HG02759 (cell line): ENCODE measurements at regions not wholly inside any gene's neighbourhood (a gene's known extent, or its start where the extent isn't known, plus 50 kb on each side); places are given as distances from the start of the nearest gene placed in this dataset.
"Not testable (repeated sequence)": the region's sequence is repeated elsewhere in the genome, so short reads cannot be mapped to it uniquely, and the experiment has no call there.

Experiments used
- ATAC-seq: cut with Tn5 transposase; IDR thresholded peaks from one replicate; pipeline ENCODE4 v1.9.1; 2021; ENCODE audit warnings: mild to moderate bottlenecking, moderate library complexity; ENCODE audit not compliant: unreplicated experiment

DNA sequence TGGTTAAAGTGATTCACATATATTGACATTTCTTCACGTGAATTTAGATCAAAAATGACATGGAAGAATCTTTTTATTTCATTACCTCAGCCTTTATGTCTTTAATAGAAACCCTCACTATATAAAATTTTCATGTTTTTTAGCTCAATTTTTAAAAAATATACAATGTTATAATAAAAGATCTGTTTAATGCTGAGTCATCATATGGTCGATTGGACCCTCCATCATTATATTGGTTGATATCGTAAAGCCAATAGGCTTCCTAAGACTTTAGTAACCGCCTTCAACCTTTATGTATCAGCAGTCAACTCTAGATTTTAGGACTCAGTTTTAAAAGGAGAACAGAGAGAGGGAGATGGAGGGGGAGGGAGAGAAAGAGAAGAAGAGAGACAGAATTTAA, 162.3 kb upstream of the FERD3L start:
- no peak for ATAC-seq

DNA sequence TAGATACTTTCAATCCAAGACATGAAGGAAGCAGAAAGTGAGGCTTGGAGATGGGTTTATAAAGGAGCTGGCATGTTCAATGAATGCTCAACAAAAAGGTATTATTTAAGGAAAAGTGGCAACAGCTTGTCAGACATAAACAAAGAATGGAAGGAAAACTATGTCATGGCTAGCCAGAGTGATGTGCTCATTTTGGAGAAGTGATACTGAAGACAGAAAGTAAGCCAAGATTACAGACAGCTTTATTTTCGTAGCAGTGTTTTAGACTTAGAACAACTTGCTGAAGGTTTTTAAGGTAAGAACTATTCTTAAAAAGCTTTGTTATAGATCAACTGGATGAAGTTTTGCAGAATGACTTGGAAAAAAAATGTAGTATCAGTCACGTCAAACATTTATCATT, 160.5 kb upstream of the FERD3L start:
- peak; percentile 45 for ATAC-seq

DNA sequence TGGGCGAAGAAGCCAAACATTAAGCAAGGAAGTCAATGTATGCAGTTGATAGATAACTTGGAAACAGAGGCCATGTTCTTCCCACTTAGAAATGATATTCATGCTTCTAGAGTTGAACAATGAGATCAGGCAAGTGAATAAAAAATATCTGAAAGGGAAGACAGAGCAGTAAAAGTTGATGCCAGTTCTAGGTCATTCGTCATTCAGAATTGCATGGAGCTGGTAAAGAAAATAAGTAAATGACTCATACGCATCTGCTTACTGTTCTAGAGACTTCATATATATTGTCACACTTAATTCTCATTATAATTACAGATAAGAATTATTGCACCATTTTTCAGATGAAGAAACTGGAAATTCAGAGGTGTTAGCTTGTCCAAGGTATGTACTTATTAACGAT, 158.9 kb upstream of the FERD3L start:
- ATAC-seq = no peak

DNA sequence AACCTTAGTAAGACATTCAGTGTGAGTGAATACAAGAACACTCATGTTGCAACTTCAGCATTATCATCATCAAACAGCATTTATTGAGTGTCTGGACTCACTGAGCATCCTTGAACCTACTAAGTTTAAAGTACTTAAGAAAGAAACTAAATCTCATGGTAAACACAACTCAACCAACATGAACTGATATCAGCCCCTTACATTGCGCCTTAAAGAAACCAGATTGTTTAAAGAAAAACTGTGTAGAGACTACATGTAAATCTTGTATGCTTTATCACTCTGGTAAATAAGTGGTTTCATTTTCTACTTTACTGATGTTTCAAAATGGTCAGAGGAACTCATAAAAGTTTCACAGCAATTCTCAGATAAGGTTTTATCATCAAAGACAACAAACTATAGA, 157.5 kb upstream of the FERD3L start:
- no peak for ATAC-seq

DNA sequence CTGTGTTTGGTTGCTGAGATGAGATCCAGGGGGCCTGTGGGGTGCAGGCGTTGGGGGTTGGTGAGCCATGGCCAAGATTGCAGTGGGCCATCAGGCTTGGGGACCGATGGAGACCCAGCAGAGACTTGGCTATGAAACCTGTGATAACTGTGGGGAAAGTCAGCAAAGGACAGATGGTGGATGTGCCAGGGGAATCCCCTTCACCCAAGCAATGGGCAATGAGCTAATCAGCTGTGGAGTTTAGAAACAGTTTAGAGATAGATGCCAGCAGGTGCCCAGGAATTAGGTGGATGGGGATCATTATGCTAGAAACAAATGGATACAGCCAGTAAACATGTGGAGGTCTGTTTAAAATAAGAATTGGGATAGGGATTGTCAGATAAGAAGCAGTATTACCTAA, 151.4 kb upstream of the FERD3L start:
- no peak for ATAC-seq

DNA sequence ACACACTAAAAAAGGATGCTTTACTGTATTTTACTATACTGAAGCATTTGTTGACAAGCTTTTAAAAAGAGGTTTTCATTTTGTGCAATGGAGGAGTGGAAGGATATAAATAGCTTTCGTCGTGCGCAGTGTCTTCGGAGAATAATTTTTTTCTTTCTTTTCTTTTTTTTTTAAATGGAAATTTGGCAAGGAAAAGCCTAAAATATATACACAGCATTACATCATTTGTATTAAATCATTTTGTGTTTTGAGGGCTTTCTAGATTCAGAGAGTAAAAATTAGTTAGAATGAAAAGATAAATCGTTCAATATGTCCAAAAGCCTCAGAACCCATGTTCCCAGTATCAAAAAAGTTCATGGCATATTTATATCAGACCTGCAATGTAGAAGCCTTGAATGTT, 150.2 kb upstream of the FERD3L start:
- ATAC-seq = no peak

DNA sequence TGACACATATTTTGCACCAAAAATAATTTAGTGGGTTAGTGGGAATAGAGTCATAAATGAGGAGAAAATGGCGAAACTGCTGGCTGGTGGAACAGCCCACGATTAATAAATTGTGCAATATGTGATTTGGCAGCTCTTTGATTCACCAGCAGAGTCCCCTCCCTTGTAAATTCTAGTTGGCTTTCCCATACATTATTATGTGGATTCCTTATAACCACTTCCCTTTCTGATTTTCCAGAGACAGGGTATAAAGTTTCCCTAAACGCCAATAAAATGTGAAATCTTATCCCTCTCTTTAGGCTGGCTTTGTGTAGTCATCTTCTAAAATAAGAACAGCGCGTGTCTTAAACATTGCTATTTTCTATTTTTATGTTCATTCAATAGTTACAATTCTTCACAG, 149.4 kb upstream of the FERD3L start:
- ATAC-seq = no peak

DNA sequence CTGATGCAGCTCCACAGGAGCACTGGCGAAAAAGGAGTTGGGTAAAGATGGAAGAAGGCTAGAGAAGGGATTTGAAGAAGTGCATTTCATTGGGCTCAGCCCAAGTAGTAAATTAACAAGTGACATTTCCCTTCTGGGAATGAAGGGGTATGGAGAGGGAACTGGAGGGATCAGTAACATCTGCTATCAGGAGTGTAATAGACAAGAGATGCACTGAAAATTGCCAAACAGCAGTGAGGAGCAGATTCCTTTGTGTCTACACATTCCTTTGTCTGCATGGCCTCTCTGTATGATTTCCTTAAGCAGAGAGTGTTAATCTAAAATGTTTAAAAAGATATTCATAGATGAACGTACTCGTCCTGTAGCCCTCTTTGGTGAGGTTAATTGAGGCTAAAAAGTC, 148.2 kb upstream of the FERD3L start:
- ATAC-seq = no peak

DNA sequence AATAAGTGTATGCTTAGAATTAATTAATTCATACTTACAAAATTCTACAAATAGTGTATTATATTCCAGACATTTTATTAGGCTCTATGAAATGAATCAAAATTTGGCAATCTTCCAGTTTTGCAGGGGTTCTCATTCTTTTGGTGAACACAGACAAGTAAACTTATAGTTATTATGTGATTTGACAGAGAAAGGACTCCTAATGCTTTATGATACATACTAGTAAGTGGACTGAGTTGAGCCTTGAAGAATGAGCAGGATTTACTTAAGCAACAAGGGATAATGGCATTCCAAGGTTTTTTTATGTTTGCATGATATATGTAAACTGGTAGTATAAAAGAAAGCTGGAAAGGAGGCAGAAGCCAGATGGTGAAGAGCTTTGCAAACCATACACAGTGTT, 145.7 kb upstream of the FERD3L start:
- no peak for ATAC-seq

DNA sequence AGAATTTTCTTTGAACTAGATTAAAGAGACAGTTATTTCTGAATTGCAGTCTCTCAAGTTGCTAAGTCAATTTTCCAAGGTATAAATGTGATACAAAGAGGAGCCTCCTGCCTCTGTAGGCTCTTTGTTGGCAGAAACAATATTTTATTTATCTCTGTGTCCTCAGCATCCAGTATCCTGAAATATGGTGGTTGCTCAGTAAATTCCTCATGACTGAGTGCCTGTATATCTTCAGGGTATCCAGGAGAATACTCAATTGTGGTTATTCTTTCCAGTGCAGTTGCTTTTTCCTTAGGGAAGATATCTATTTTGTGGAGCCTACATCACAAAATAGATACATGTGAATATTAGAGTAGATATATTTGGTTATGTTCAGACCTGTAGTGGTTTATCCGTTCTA, 144.8 kb upstream of the FERD3L start:
- ATAC-seq = no peak

DNA sequence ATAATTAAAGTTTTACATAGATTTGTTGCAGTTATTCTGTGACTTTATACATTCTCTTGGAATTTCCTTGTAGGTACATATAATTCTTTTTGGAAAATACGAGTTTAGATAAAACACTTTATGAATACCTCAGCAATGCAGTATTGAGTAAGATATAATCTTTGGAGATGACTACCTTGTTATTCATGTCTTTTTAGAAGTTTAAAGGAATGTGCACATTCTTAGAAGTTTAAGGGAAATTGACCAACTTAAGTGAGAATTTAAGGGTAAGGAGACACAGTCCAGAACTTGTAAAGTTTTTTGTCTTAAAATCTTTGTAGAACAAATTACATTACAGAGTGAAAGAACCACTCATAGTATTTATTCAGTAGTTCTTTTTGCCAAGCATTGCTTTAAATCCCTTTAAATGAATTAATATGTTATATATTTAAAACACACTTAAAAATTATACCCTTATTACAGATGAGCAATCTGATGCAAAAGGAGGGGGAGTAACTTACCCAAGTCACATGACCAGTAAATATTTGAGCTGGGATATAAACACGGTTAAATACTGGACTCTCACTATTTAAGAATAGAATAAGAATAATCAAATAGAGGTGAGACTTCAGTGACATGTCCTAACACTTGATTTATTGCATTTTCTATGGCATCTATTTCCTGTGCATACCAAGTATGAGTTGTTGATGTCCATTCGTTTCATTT, 139.5 kb upstream of the FERD3L start:
- ATAC-seq = no peak

DNA sequence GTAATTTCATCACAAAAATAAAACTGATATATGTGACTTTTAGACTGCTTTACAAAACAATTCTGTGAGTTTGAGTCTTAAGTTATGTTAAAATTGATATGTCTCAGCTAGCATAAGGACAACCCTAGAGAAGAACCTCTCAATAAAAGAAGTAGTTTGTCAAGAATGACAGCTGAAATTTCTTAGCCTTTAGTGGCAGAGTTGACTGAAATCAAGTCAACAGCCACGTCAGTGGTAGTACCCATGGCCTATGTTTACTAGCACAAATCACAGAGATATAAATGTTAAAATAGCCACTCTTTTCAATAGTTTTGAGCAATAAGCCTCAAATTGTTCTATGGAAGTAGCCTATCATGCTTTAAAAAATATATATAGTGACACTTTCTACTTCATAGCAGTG, 138.9 kb upstream of the FERD3L start:
- ATAC-seq = no peak

DNA sequence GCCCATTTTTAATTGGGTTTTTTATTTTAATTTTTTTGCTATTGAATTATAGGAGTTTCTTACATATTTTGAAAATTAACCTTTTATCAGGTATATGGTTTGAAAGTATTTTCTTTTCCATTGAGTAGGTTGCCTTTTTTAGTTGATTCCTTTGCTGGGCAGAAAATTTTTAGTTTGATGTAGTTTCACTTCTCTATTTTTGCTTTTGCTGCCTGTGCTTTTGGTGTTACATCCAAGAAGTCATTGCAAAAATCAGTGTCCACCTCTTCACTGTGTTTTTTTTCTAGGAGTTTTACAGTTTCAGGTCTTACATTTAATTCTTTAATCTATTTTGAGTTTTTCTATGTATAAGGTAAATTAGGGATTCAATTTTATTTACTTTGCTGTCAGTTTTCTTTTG, 129.8 kb upstream of the FERD3L start:
- no peak for ATAC-seq

DNA sequence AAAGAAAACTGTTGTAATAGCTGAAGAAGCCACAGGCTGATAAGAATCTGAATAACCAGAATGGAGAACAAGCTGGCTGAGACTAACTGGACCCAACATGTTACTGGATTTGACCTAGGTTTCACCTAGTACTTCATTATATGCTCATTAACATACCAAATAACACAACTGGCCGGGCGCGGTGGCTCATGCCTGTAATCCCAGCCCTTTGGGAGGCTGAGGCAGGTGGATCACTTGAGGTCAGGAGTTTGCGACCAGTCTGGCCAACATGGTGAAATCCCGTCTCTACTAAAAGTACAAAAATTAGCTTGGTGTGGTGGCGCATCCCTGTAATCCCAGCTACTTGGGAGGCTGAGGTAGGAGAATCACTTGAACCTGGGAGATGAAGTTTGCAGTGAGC, 127.1 kb upstream of the FERD3L start:
- ATAC-seq = not testable (repeated sequence)

DNA sequence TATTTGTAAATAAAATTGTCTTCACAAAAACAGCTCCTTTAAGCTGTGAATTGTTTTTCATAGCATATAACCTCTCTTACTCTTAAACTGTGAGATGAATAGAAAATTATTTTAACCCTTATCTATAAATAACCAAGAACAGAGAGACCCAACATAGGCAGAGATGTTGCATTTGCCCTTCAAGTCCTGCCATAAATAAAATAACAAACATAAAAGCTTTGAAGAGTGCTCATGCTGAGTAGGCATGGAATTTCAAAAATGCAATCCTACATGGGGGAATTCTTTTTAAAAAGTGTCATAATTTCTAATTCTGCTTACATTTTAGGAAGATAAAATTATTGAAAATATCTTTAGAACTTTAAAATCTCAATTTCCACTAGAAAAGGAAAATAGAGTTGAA, 124.1 kb upstream of the FERD3L start:
- no peak for ATAC-seq

DNA sequence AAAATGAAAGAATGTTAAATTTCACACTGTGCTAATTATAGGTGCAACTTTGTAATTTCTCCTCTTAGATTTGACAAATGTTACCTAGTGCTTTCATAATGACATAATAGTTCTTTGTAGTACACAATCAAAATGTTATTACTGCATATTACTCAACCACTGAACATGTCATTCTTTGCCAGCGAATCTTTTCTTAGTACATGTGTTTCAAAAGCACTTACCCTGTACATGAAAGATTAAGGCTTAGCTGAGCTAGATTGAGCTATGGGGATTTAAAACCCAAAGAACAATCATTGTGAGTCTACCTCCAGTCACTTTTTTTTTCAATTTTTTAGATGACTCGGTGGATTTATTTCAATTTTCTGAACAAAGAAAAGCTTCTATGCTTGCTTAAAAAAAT, 123.5 kb upstream of the FERD3L start:
- ATAC-seq = no peak

DNA sequence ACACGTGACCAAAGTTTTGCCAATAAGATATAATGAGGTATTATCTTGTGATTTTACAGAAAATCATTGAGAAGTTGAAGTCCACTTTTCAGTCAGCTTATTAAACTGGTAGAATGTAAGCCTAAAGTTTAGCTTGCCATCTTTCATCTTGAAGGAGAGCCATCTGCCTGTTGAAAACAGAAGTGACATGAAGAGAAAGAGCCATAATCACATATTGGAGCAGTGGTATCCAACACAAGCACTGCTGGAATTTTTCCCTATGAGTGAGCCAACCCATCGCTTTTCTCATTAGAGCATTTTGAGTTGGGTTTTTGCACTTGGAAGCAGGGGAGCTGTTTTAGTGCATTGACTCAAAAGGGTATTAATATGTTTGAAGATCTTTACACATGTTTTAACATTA, 117.6 kb upstream of the FERD3L start:
- no peak for ATAC-seq

DNA sequence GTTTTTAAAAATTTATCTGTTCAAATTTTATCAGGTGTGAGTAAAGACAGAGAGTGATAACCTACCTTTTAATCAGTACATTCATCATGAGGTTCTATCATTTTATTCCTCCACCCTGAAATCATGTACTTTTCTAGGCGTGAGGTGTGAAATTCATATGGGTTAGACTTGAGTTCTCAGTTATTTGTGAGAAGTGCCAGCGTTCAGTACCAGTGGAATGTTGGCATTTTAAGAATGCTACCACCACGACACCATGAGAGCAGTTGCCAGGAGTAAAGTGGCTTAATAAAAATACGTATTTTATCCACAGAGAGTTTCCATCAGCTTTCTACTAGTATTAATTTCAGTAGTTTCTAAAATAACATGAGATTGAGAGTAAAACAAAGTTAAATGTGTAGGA, 104.1 kb upstream of the FERD3L start:
- no peak for ATAC-seq

DNA sequence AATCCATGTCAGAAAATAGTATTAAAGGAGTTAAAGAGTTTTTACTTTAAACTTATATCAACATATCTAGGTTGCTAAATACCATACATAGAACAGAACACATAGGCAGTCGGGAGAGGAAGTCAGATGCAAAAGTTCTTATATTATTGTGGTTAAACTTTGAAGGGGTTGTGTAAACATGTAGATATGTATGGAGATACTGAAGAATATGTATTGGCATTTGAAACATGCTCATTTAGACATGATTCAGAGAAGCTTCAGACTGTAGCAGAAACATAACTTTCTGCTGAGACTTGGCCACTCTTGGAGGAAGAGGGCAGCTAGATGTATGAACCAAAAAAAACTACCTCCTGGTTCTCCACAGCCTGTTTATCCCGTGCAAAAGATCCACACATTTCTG, 103.5 kb upstream of the FERD3L start:
- ATAC-seq = no peak

DNA sequence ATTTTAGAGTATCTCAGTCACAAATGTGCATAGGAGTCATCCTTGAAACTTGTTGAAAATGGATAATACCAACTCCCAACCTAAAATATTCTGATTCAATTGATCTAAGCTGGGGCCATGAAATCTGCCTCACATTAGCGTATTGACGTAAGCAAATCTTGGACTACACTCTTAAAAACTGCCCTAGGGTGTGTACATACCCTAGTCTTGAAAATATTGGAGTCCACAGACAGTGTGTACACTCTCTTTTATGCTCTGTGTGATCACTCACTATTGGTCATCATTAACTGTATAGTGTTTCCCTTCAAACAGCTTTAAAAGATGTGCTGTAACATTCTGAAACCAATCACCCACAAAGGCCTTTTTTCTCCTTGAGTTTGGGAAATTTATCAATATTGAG, 102.9 kb upstream of the FERD3L start:
- ATAC-seq = no peak

DNA sequence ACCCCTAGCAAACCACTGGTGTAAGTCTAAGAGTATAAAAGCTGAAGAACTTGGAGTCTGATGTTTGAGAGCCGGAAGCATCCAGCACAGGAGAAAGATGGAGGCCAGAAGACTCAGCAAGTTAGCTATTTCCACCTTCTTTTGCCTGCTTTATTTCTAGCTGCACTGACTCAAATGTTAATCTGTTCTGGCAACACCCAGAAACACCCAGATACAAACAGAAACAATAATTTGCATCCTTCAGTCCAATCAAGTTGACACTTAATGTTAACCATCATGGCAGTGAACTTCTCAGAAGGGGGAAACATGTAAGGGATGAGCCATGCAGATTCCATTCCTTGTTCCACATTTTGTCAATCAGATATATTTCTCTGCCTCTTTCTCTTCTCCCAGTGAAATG, 101.8 kb upstream of the FERD3L start:
- no peak for ATAC-seq

DNA sequence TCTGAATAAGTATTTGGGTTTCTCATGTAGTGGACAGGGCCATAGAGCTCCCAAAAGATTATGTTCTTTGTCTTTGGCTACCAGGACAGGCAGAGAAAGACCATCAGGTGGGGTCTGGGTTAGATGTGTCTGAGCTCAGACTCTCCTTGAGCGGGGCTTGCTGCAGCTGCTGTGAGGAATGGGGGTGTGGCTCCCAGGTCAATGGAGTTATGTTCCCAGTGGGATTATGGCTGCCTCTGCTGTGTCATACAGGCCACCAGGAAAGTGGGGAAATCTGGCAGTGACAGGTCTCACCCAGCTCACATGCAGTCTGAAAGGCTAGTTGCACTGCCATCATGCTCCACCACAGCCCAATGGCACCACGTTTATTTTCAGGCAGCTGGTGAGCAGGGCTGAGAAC, 97.0 kb upstream of the FERD3L start:
- no peak for ATAC-seq

DNA sequence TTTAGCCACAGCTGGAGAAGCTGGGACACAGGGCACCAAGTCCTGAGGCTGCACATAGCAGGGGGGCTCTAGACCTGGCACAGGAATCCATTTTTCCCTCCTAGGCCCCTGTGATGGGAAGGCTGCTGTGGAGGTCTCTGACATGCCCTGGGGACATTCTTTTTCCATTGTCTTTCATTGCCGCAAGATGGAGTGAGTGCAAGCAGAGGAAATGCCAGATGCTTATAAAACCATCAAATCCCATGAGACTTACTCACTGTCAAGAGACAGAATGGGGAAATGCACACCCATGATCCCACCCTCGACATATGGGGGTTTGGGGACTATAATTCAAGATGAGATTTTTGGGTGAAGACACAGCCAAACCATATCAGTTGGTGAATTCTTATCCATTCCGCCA, 94.7 kb upstream of the FERD3L start:
- no peak for ATAC-seq

DNA sequence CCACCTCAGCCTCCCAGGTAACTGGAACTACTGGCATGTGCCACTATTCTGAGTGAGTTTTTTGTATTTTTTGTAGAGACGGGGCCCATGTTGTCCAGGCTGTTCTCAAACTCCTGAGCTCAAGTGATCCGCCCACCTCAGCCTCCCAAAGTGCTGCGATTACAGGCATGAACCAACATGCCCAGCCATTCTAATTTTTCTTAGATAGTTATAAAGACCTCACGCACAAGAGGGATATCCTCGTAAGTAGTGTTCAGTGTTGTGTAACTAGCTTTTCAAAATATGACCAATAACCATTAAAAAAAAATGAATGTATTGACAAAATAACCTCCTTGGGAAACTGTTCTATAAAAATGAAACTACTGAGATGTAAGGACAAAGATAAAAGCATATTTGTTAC, 90.5 kb upstream of the FERD3L start:
- ATAC-seq = no peak
